ENCODE measurements at regions not wholly inside any gene's neighbourhood (a gene's known extent, or its start where the extent isn't known, plus 50 kb on each side); places are given as distances from the start of the nearest gene placed in this dataset.

DNA sequence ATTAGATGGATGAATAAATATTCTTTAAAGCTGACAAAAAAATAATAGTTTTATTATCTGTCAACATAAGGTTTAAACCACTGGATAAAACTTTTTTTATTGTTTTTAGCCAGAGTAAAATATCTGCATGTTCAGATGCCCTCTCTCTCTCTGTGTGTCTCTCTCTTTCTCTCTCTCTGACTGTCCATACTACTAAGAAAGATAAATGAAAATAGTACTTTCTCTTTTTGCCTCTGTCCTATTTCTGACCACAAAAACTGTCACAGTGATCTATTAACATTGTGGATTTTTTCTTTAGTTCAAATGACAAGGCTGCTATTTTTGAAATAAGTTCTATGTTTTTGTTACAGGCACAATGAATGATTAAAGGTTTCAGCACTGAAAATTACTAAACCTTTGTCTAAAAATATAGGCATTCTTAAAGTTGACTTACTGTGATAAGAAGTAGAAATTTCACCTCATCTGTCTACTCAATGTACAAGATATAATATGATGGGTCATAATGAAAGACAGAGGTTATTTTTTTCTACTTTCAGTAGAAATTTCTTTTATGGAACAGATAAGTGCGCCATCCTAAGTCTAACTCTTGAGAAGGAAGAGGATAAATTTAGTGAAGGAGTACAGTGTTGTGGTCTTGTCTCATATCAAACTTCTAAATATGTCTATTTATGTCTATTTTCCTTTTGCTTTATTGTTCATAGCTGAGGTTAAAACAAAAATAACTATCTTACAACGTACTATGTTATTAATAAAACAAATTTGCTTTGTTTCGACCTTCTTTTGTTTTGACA, 341.9 kb upstream of the EYS start:
- ATAC-seq (ENCODE audit: insufficient read depth, low read depth) = no peak
- Histone ChIP-seq H4K20me1 (ENCODE audit: insufficient read depth, low read length) (no peaks in the 10 kb centered on the region), H3K27ac (ENCODE audit: low read length) (no peak overlapping the region), H3K27me3 (ENCODE audit: insufficient read depth, low read length, poor library complexity) (no peaks in the 10 kb centered on the region), H3K9ac (ENCODE audit: low read depth, low read length) (no peak overlapping the region), H2AFZ (ENCODE audit: low read depth, low read length) (no peak overlapping the region), H3K4me1 (ENCODE audit: insufficient read depth, low read length) (no peaks in the 10 kb centered on the region), H3K36me3 (ENCODE audit: insufficient read depth, low read length) (no peaks in the 10 kb centered on the region), H3K79me2 (ENCODE audit: insufficient read depth, low read length) (no peaks in the 10 kb centered on the region), H3K4me3 (ENCODE audit: low read depth in 1 of 2, low read length in 2 of 2) (no peak overlapping the region), H3K4me2 (ENCODE audit: insufficient read depth, low read length) (no peak overlapping the region), H3K9me3 (ENCODE audit: insufficient read depth, low read length, severe bottlenecking) (no peaks in the 10 kb centered on the region)
- DNase-seq = no peak
- no peak for TF ChIP-seq EZH2 (IDR thresholded peaks at IDR 0.05; ENCODE audit: borderline replicate concordance, low read depth, low read length, severe bottlenecking)
- TF ChIP-seq, protein P1, sequence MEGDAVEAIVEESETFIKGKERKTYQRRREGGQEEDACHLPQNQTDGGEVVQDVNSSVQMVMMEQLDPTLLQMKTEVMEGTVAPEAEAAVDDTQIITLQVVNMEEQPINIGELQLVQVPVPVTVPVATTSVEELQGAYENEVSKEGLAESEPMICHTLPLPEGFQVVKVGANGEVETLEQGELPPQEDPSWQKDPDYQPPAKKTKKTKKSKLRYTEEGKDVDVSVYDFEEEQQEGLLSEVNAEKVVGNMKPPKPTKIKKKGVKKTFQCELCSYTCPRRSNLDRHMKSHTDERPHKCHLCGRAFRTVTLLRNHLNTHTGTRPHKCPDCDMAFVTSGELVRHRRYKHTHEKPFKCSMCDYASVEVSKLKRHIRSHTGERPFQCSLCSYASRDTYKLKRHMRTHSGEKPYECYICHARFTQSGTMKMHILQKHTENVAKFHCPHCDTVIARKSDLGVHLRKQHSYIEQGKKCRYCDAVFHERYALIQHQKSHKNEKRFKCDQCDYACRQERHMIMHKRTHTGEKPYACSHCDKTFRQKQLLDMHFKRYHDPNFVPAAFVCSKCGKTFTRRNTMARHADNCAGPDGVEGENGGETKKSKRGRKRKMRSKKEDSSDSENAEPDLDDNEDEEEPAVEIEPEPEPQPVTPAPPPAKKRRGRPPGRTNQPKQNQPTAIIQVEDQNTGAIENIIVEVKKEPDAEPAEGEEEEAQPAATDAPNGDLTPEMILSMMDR (IDR thresholded peaks at IDR 0.05; ENCODE audit: borderline replicate concordance, extremely low read depth, low read length, poor library complexity, severe bottlenecking) = no peak

GRCh38 chr6:66032626-66033025, 325.6 kb upstream of the EYS start:
- no peaks in the 10 kb centered on the region for H3K4me1 ChIP-seq (ENCODE audit: insufficient read depth, low read length)
- ATAC-seq (ENCODE audit: insufficient read depth, low read depth) = no peak
- H3K36me3 ChIP-seq (ENCODE audit: insufficient read depth, low read length) = no peaks in the 10 kb centered on the region
- H3K9ac ChIP-seq (ENCODE audit: low read depth, low read length) = no peak overlapping the region
- TF ChIP-seq EZH2 (IDR thresholded peaks at IDR 0.05; ENCODE audit: borderline replicate concordance, low read depth, low read length, severe bottlenecking) = no peak
- TF ChIP-seq, protein P1 (IDR thresholded peaks at IDR 0.05; ENCODE audit: borderline replicate concordance, extremely low read depth, low read length, poor library complexity, severe bottlenecking) = no peak
- H3K4me3 ChIP-seq (ENCODE audit: low read depth in 1 of 2, low read length in 2 of 2) = no peak overlapping the region
- no peak overlapping the region for H2AFZ ChIP-seq (ENCODE audit: low read depth, low read length)
- no peak for DNase-seq
- H4K20me1 ChIP-seq (ENCODE audit: insufficient read depth, low read length) = no peaks in the 10 kb centered on the region
- peaks cover 2% of the 10 kb centered on the region for H3K9me3 ChIP-seq (ENCODE audit: insufficient read depth, low read length, severe bottlenecking)
- no peaks in the 10 kb centered on the region for H3K27me3 ChIP-seq (ENCODE audit: insufficient read depth, low read length, poor library complexity)
- H3K4me2 ChIP-seq (ENCODE audit: insufficient read depth, low read length) = no peak overlapping the region
- no peaks in the 10 kb centered on the region for H3K79me2 ChIP-seq (ENCODE audit: insufficient read depth, low read length)
- H3K27ac ChIP-seq (ENCODE audit: low read length) = no peak overlapping the region

DNA sequence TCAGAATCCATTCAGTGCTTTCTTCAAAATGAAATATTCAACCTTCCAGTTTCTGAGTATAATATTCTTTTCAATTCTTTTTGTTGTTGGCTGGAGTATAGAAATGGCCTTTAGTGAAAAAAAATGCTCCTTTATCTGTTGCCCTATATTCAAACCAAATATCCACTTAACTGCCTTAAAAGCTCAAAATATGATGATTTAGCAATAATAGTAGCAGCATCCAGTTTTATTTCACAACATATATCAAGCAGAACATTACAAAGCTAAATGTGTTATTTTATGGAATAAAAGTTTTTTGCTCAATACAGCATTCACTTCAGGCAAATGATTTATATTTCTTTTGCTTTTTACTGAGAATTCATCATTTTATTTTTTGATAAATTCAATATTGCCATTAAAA, 322.4 kb upstream of the EYS start:
- TF ChIP-seq, protein P1 (IDR thresholded peaks at IDR 0.05; ENCODE audit: borderline replicate concordance, extremely low read depth, low read length, poor library complexity, severe bottlenecking) = no peak
- no peak for TF ChIP-seq EZH2 (IDR thresholded peaks at IDR 0.05; ENCODE audit: borderline replicate concordance, low read depth, low read length, severe bottlenecking)

More for the DNA sequence above, 322.4 kb upstream of the EYS start:
- Histone ChIP-seq H3K9ac (ENCODE audit: low read depth, low read length) (no peak overlapping the region), H3K4me1 (ENCODE audit: insufficient read depth, low read length) (no peaks in the 10 kb centered on the region), H3K79me2 (ENCODE audit: insufficient read depth, low read length) (no peaks in the 10 kb centered on the region), H3K27ac (ENCODE audit: low read length) (no peak overlapping the region), H4K20me1 (ENCODE audit: insufficient read depth, low read length) (no peaks in the 10 kb centered on the region), H3K9me3 (ENCODE audit: insufficient read depth, low read length, severe bottlenecking) (no peaks in the 10 kb centered on the region), H3K27me3 (ENCODE audit: insufficient read depth, low read length, poor library complexity) (no peaks in the 10 kb centered on the region), H2AFZ (ENCODE audit: low read depth, low read length) (no peak overlapping the region), H3K4me2 (ENCODE audit: insufficient read depth, low read length) (no peak overlapping the region), H3K36me3 (ENCODE audit: insufficient read depth, low read length) (no peaks in the 10 kb centered on the region), H3K4me3 (ENCODE audit: low read depth in 1 of 2, low read length in 2 of 2) (no peak overlapping the region)
- ATAC-seq (ENCODE audit: insufficient read depth, low read depth) (no peak), DNase-seq (no peak)
